ENCODE measurements at regions not wholly inside any gene's neighbourhood (a gene's known extent, or its start where the extent isn't known, plus 50 kb on each side); places are given as distances from the start of the nearest gene placed in this dataset.

DNA sequence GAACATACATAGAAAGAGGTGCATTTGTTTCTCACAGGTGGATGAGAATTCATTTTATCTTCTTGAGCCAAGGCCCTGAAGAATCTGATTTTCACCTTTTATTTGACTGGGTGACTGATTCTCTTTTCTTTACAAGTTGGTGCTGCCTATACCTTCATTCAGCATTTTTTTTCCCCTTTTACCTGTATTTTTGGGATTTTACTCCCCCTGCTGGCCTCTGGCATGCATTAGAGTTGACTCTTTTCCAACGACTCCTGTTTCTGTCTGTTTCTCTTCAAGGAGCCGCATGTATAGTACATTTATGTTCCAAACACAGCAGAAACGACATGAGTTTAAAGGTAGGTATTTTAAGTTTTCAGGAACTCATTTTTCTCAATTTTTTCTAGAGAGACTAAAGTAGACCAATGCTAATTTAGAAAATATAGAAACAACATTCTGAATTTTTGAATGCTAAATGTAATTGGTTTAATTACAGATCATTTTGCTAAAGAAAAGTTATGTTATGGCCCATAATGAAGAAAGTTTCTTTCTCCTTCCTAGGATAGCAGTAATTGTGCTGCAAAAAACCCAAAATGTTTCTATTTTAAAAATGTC lies 149.8 kb upstream of the HDAC9 start:
- Histone ChIP-seq H2AFZ (ENCODE audit: low read depth, low read length) (no peak overlapping the region), H3K9me3 (replicated peaks; ENCODE audit: control insufficient read depth, insufficient read depth, low read length) (no peaks in the 10 kb centered on the region), H3K79me2 (ENCODE audit: control insufficient read depth, insufficient read depth, low read length) (no peaks in the 10 kb centered on the region), H4K20me1 (replicated peaks; ENCODE audit: control insufficient read depth, extremely low read depth, insufficient read depth, low read length) (no peaks in the 10 kb centered on the region), H3K4me1 (ENCODE audit: control insufficient read depth, extremely low read depth, insufficient read depth, low read length) (no peaks in the 10 kb centered on the region), H3K27ac (ENCODE audit: insufficient read depth, low read depth, low read length) (no peak overlapping the region), H3K4me2 (ENCODE audit: insufficient read depth, low read length) (no peak overlapping the region), H3K36me3 (ENCODE audit: control insufficient read depth in 2 of 2, extremely low read depth in 1 of 2, insufficient read depth in 2 of 2, low read length in 2 of 2) (no peaks in the 10 kb centered on the region), H3K9me1 (replicated peaks; ENCODE audit: control insufficient read depth, extremely low read depth, insufficient read depth, low read length) (no peaks in the 10 kb centered on the region), H3K9ac (replicated peaks; ENCODE audit: extremely low read depth, insufficient read depth, low read length) (no peak overlapping the region), H3K4me3 (replicated peaks in 1 of 3; ENCODE audit: insufficient read depth in 1 of 3, low read depth in 1 of 3, low read length in 3 of 3) (no peak overlapping the region), H3K27me3 (ENCODE audit: control insufficient read depth in 2 of 2, insufficient read depth in 2 of 2, low read length in 2 of 2) (no peaks in the 10 kb centered on the region)
- DNase-seq (ENCODE audit: low read depth, low spot score) (peak; percentile 72), FAIRE-seq (peak; percentile 49)
- TF ChIP-seq GATA2 (IDR thresholded peaks at IDR 0.05; ENCODE audit: insufficient read depth, insufficient read length, low read depth, low read length), result no peak
- TF ChIP-seq, protein P1, sequence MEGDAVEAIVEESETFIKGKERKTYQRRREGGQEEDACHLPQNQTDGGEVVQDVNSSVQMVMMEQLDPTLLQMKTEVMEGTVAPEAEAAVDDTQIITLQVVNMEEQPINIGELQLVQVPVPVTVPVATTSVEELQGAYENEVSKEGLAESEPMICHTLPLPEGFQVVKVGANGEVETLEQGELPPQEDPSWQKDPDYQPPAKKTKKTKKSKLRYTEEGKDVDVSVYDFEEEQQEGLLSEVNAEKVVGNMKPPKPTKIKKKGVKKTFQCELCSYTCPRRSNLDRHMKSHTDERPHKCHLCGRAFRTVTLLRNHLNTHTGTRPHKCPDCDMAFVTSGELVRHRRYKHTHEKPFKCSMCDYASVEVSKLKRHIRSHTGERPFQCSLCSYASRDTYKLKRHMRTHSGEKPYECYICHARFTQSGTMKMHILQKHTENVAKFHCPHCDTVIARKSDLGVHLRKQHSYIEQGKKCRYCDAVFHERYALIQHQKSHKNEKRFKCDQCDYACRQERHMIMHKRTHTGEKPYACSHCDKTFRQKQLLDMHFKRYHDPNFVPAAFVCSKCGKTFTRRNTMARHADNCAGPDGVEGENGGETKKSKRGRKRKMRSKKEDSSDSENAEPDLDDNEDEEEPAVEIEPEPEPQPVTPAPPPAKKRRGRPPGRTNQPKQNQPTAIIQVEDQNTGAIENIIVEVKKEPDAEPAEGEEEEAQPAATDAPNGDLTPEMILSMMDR (IDR thresholded peaks at IDR 0.05; ENCODE audit: extremely low read depth in 1 of 2, insufficient read depth in 1 of 2, low read depth in 1 of 2, low read length in 2 of 2), result peak; percentile 70 to 74
- BruUV-seq (replicated peaks), result no TSS peak
- ChIA-PET CTCF (interaction anchor here (0.6 to 10.8 kb wide), 36 partner anchors 9 to 1454 kb away, joined by 3 to 331 read pairs (median 4); no protein-coding TSS in a partner anchor), POLR2A (no interaction called here)
- dilution Hi-C loops (cut with MboI; ENCODE audit: extremely low pct_ligation_motif_present, low sequenced_read_pairs) (no loop called here), intact Hi-C loops (cut with micrococcal nuclease) (loop anchor here (1.0 to 10.0 kb wide), 6 partner anchors 281 to 1041 kb away; no protein-coding TSS in a partner anchor)

DNA sequence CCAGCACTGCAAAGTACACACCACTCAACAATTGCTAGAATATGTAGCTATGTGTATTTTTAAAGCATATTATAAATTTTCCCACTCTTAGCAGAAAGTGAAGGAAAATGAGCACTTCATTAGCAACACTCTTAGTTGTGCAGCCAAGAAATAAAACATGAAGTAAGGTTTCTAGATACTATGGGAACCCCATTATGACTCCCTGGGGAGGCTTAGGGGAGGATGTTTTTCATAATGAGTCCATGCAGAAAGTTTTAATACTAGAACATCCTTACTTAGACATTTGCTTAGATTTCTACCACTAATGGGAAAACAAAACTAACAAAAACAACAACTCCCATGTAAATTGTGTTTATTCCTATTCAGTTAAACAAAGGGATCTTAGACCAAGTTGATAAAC lies 148.4 kb upstream of the HDAC9 start:
- Histone ChIP-seq H3K27ac (ENCODE audit: insufficient read depth, low read depth, low read length) (no peak overlapping the region), H3K9ac (replicated peaks; ENCODE audit: extremely low read depth, insufficient read depth, low read length) (no peak overlapping the region), H3K9me3 (replicated peaks; ENCODE audit: control insufficient read depth, insufficient read depth, low read length) (no peaks in the 10 kb centered on the region), H2AFZ (ENCODE audit: low read depth, low read length) (no peak overlapping the region), H3K79me2 (ENCODE audit: control insufficient read depth, insufficient read depth, low read length) (no peaks in the 10 kb centered on the region), H3K9me1 (replicated peaks; ENCODE audit: control insufficient read depth, extremely low read depth, insufficient read depth, low read length) (no peaks in the 10 kb centered on the region), H3K4me2 (ENCODE audit: insufficient read depth, low read length) (no peak overlapping the region), H4K20me1 (replicated peaks; ENCODE audit: control insufficient read depth, extremely low read depth, insufficient read depth, low read length) (no peaks in the 10 kb centered on the region), H3K4me3 (replicated peaks in 1 of 3; ENCODE audit: insufficient read depth in 1 of 3, low read depth in 1 of 3, low read length in 3 of 3) (no peak overlapping the region), H3K4me1 (ENCODE audit: control insufficient read depth, extremely low read depth, insufficient read depth, low read length) (no peaks in the 10 kb centered on the region), H3K36me3 (ENCODE audit: control insufficient read depth in 2 of 2, extremely low read depth in 1 of 2, insufficient read depth in 2 of 2, low read length in 2 of 2) (no peaks in the 10 kb centered on the region), H3K27me3 (ENCODE audit: control insufficient read depth in 2 of 2, insufficient read depth in 2 of 2, low read length in 2 of 2) (no peaks in the 10 kb centered on the region)
- FAIRE-seq, result no peak
- DNase-seq (ENCODE audit: low read depth, low spot score), result no peak
- TF ChIP-seq, protein P1 (IDR thresholded peaks at IDR 0.05; ENCODE audit: extremely low read depth in 1 of 2, insufficient read depth in 1 of 2, low read depth in 1 of 2, low read length in 2 of 2), result no peak
- TF ChIP-seq POLR2AphosphoS5 (IDR thresholded peaks at IDR 0.05; ENCODE audit: insufficient read depth, low read depth, low read length) (no peak), MYC (IDR thresholded peaks at IDR 0.05; ENCODE audit: low read depth, low read length) (no peak), POLR2A (IDR thresholded peaks at IDR 0.05; ENCODE audit: low read depth, low read length) (no peak), JUN (IDR thresholded peaks at IDR 0.05; ENCODE audit: borderline replicate concordance, insufficient read depth, insufficient read length, low read depth) (no peak), FOS (IDR thresholded peaks at IDR 0.05; ENCODE audit: borderline replicate concordance, insufficient read depth, low read length) (no peak), GATA2 (IDR thresholded peaks at IDR 0.05; ENCODE audit: insufficient read depth, insufficient read length, low read depth, low read length) (no peak), EZH2 (IDR thresholded peaks at IDR 0.05; ENCODE audit: borderline replicate concordance, low read depth, low read length, severe bottlenecking) (no peak)
- TF ChIP-seq, protein P2, sequence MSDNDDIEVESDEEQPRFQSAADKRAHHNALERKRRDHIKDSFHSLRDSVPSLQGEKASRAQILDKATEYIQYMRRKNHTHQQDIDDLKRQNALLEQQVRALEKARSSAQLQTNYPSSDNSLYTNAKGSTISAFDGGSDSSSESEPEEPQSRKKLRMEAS (IDR thresholded peaks at IDR 0.05; ENCODE audit: insufficient read depth, insufficient read length), result no peak
- dilution Hi-C loops (cut with MboI; ENCODE audit: extremely low pct_ligation_motif_present, low sequenced_read_pairs) (no loop called here), intact Hi-C loops (cut with micrococcal nuclease) (loop anchor here (10.0 kb wide), 1 partner anchor 1042 kb away; no protein-coding TSS in a partner anchor)
- CTCF ChIA-PET, result interaction anchor here (0.7 to 10.8 kb wide), 6 partner anchors 224 to 666 kb away, joined by 3 to 572 read pairs (median 17); no protein-coding TSS in a partner anchor
- POLR2A ChIA-PET, result no interaction called here
- no TSS peak for BruUV-seq (replicated peaks)

Data from endothelial cell of umbilical vein (primary cell).